H1 (cell line): ENCODE measurements at regions not wholly inside any gene's neighbourhood (a gene's known extent, or its start where the extent isn't known, plus 50 kb on each side); places are given as distances from the start of the nearest gene placed in this dataset.

ENCODE experiments used
- CTCF ChIA-PET: fragments of 300-600 bp; sonication (Branson Sonifier 250); formaldehyde crosslinking; loops from one replicate; lab custom pipeline; 2021; ENCODE audit not compliant: partially characterized antibody; lab: Charles Lee
- POLR2A ChIA-PET: fragments of 300-600 bp; sonication (Branson Sonifier 250); formaldehyde crosslinking; loops from one replicate; lab custom pipeline; 2021; ENCODE audit warnings: inconsistent platforms; ENCODE audit not compliant: partially characterized antibody; lab: Charles Lee
- DNase-seq, 2 experiments: peaks; one replicate each; pipeline versions ENCODE4 v3.0.0 to v3.0.0-alpha.2; 2010 to 2022; ENCODE audit warnings: low spot score in 2 of 2, low read depth in 1 of 2, mixed read lengths in 1 of 2
- FAIRE-seq: peaks from 2 replicates; lab custom pipeline; 2011; peaks lifted over from hg19 to GRCh38; lab: Jason Lieb, UNC
- H2AFZ ChIP-seq: 2 replicates; pipeline ENCODE4 v1.8.1; 2012; ENCODE audit warnings: low read length, inconsistent platforms
- H2AK5ac ChIP-seq: 2 replicates; pipeline ENCODE4 v1.6.1; 2013; ENCODE audit warnings: low read depth, low read length
- H2BK120ac ChIP-seq: replicated peaks from 2 replicates; pipeline ENCODE3; 2013; ENCODE audit warnings: low read depth, low read length, inconsistent platforms
- H2BK12ac ChIP-seq: 2 replicates; pipeline ENCODE4 v1.6.1; 2013; ENCODE audit warnings: low read depth, low read length
- H2BK15ac ChIP-seq: 2 replicates; pipeline ENCODE4 v1.6.1; 2013; ENCODE audit warnings: low read length
- H2BK20ac ChIP-seq: 2 replicates; pipeline ENCODE4 v1.6.1; 2013; ENCODE audit warnings: low read length
- H2BK5ac ChIP-seq: 2 replicates; pipeline ENCODE4 v1.6.1; 2013; ENCODE audit warnings: low read depth, low read length
- H3K14ac ChIP-seq: 2 replicates; pipeline ENCODE4 v1.6.1; 2013; ENCODE audit warnings: inconsistent platforms; ENCODE audit not compliant: insufficient read length
- H3K18ac ChIP-seq: 2 replicates; pipeline ENCODE4 v1.6.1; 2013; ENCODE audit warnings: low read length; ENCODE audit errors: extremely low read depth
- H3K23ac ChIP-seq: 2 replicates; pipeline ENCODE4 v1.6.1; 2013; ENCODE audit warnings: inconsistent platforms; ENCODE audit not compliant: insufficient read length
- H3K23me2 ChIP-seq: 2 replicates; pipeline ENCODE4 v1.6.1; 2013; ENCODE audit warnings: low read depth, low read length
- H3K27ac ChIP-seq: 2 replicates; pipeline ENCODE4 v1.6.1; 2011; ENCODE audit warnings: low read depth, low read length, inconsistent platforms
- H3K27me3 ChIP-seq, 4 experiments: replicated peaks in 1 of 4; 1 replicate in 1 of 4; 2 replicates in 3 of 4; pipeline versions ENCODE4 v1.6.1 to v1.8.1; 2011 to 2013; ENCODE audit warnings: low read length in 3 of 4, mild to moderate bottlenecking in 3 of 4, inconsistent platforms in 2 of 4, mixed read lengths in 2 of 4, moderate library complexity in 1 of 4; ENCODE audit not compliant: control insufficient read depth in 3 of 4, insufficient read depth in 3 of 4; ENCODE audit errors: extremely low read depth in 1 of 4
- H3K36me3 ChIP-seq, 4 experiments: 2 replicates each; pipeline versions ENCODE4 v1.6.1 to v1.8.1; 2011 to 2013; ENCODE audit warnings: mild to moderate bottlenecking in 4 of 4, low read length in 3 of 4, moderate library complexity in 2 of 4, control low read depth in 1 of 4, inconsistent platforms in 1 of 4; ENCODE audit not compliant: insufficient read depth in 4 of 4, control insufficient read depth in 2 of 4
- H3K4ac ChIP-seq: replicated peaks from 2 replicates; pipeline ENCODE3; 2013; ENCODE audit warnings: low read length, low read depth, mixed read lengths, inconsistent platforms; ENCODE audit not compliant: insufficient read length
- H3K4me1 ChIP-seq, 4 experiments: replicated peaks in 1 of 4; 1 replicate in 1 of 4; 2 replicates in 3 of 4; pipeline versions ENCODE4 v1.6.1 to v1.8.1; 2011 to 2013; ENCODE audit warnings: low read length in 3 of 4, inconsistent platforms in 2 of 4, mixed read lengths in 1 of 4; ENCODE audit not compliant: insufficient read depth in 4 of 4, control insufficient read depth in 3 of 4
- H3K4me2 ChIP-seq, 2 experiments: 2 replicates each; pipeline versions ENCODE4 v1.6.1 to v1.8.1; 2011 to 2013; ENCODE audit warnings: low read depth in 2 of 2, low read length in 2 of 2, control low read depth in 1 of 2, inconsistent platforms in 1 of 2, mild to moderate bottlenecking in 1 of 2; ENCODE audit not compliant: insufficient read depth in 1 of 2
- H3K4me3 ChIP-seq, 4 experiments: fragments of 200-600, 300-600 bp in 1 of 4; sonication (generic), shearing (Covaris generic), sonication (Bioruptor Twin) in 1 of 4; 2 replicates each; pipeline versions ENCODE4 v1.5.1 to v1.8.1; 2011 to 2016; ENCODE audit warnings: low read length in 4 of 4, low read depth in 3 of 4, control low read depth in 2 of 4, inconsistent platforms in 2 of 4, mild to moderate bottlenecking in 2 of 4, mixed read lengths in 1 of 4, moderate library complexity in 1 of 4; ENCODE audit not compliant: insufficient read depth in 2 of 4; ENCODE audit errors: extremely low read depth in 1 of 4
- H3K56ac ChIP-seq: replicated peaks from 2 replicates; pipeline ENCODE3; 2013; ENCODE audit warnings: low read depth, mild to moderate bottlenecking, mixed read lengths, low read length, inconsistent platforms; ENCODE audit not compliant: insufficient read length
- H3K79me1 ChIP-seq: 2 replicates; pipeline ENCODE4 v1.6.1; 2013; ENCODE audit warnings: low read depth, low read length, control low read depth
- H3K79me2 ChIP-seq, 2 experiments: 2 replicates each; pipeline versions ENCODE4 v1.6.1 to v1.8.1; 2012 to 2013; ENCODE audit warnings: low read length in 2 of 2, mild to moderate bottlenecking in 2 of 2, inconsistent platforms in 1 of 2; ENCODE audit not compliant: insufficient read depth in 2 of 2, control insufficient read depth in 1 of 2
- H3K9ac ChIP-seq, 4 experiments: replicated peaks in 1 of 4; 1 replicate in 1 of 4; 2 replicates in 3 of 4; pipeline versions ENCODE4 v1.6.1 to v1.8.1; 2011 to 2013; ENCODE audit warnings: low read depth in 3 of 4, low read length in 3 of 4, control low read depth in 2 of 4, mild to moderate bottlenecking in 2 of 4, moderate library complexity in 2 of 4, inconsistent platforms in 1 of 4; ENCODE audit errors: extremely low read depth in 1 of 4
- H3K9me3 ChIP-seq, 2 experiments: 2 replicates each; pipeline versions ENCODE4 v1.6.1 to v1.8.1; 2012 to 2013; ENCODE audit warnings: mild to moderate bottlenecking in 2 of 2, moderate library complexity in 2 of 2, control low read depth in 1 of 2, inconsistent platforms in 1 of 2, low read depth in 1 of 2, low read length in 1 of 2, mixed read lengths in 1 of 2; ENCODE audit not compliant: insufficient read depth in 2 of 2
- H4K20me1 ChIP-seq, 2 experiments: replicated peaks in 1 of 2; 2 replicates each; pipeline versions ENCODE3 to v1.8.1; 2011 to 2013; ENCODE audit warnings: inconsistent platforms in 2 of 2, low read length in 2 of 2, mild to moderate bottlenecking in 1 of 2; ENCODE audit not compliant: insufficient read depth in 2 of 2, control insufficient read depth in 1 of 2
- H4K5ac ChIP-seq: 2 replicates; pipeline ENCODE4 v1.6.1; 2013; ENCODE audit warnings: low read length, low read depth, mixed read lengths, inconsistent platforms; ENCODE audit not compliant: insufficient read length
- H4K8ac ChIP-seq: 2 replicates; pipeline ENCODE4 v1.8.0; 2013; ENCODE audit warnings: mild to moderate bottlenecking, moderate library complexity, low read length, inconsistent platforms; ENCODE audit not compliant: insufficient read depth; ENCODE audit errors: extremely low read depth
- H4K91ac ChIP-seq: replicated peaks from 2 replicates; pipeline ENCODE3; 2013; ENCODE audit warnings: low read length, mixed read lengths, inconsistent platforms; ENCODE audit not compliant: insufficient read length
- BACH1 ChIP-seq: IDR thresholded peaks from 2 replicates; pipeline ENCODE4 v1.6.1; 2012; ENCODE audit warnings: low read length, improper control_type of control experiment
- CHD1 ChIP-seq: IDR thresholded peaks from 2 replicates; pipeline ENCODE4 v1.6.1; 2012; ENCODE audit warnings: low read depth, low read length, improper control_type of control experiment
- CHD2 ChIP-seq: IDR thresholded peaks from 2 replicates; pipeline ENCODE4 v1.6.1; 2012; ENCODE audit warnings: low read length, improper control_type of control experiment
- EZH2 ChIP-seq: fragments of 200-600 bp; sonication (generic); IDR thresholded peaks from 2 replicates; pipeline ENCODE4 v1.7.1; 2012; ENCODE audit warnings: low read depth, mild to moderate bottlenecking, moderate library complexity, low read length, inconsistent platforms; ENCODE audit not compliant: severe bottlenecking
- FOSL1 ChIP-seq: IDR thresholded peaks from 2 replicates; pipeline ENCODE4 v1.6.1; 2011; ENCODE audit warnings: mild to moderate bottlenecking, low read depth, low read length, moderate library complexity; ENCODE audit not compliant: insufficient read depth
- KDM1A ChIP-seq: fragments of 200-600, 300-600 bp; sonication (generic); IDR thresholded peaks from 2 replicates; pipeline ENCODE4 v1.7.1; 2016; ENCODE audit warnings: mild to moderate bottlenecking, low read length, borderline replicate concordance
- NRF1 ChIP-seq: IDR thresholded peaks from 2 replicates; pipeline ENCODE4 v1.6.1; 2011; ENCODE audit warnings: mild to moderate bottlenecking, low read depth, low read length, improper control_type of control experiment
- SAP30 ChIP-seq: fragments of 300-600 bp; sonication (generic); IDR thresholded peaks from 2 replicates; pipeline ENCODE4 v1.7.1; 2012; ENCODE audit warnings: low read length, moderate library complexity, mild to moderate bottlenecking, inconsistent platforms; ENCODE audit not compliant: insufficient read depth, insufficient replicate concordance
- TBP ChIP-seq: IDR thresholded peaks from 2 replicates; pipeline ENCODE4 v1.6.1; 2011; ENCODE audit warnings: low read depth, low read length, improper control_type of control experiment
- TCF12 ChIP-seq: IDR thresholded peaks from 2 replicates; pipeline ENCODE4 v1.6.1; 2011; ENCODE audit warnings: low read depth, mild to moderate bottlenecking, low read length
- WGBS, 2 experiments: shearing (Covaris generic) in 1 of 2; methylation state at CpG; one replicate each; pipeline versions ENCODE4 v1.1.6 to v1.1.7; 2013 to 2015; ENCODE audit warnings: low lambda C conversion rate in 2 of 2, mixed read lengths in 2 of 2, inconsistent platforms in 1 of 2, low coverage in 1 of 2, missing lambda C conversion rate in 1 of 2; ENCODE audit not compliant: insufficient replicate concordance in 2 of 2, insufficient coverage in 1 of 2, insufficient read length in 1 of 2; ENCODE audit errors: extremely low coverage in 1 of 2, missing lambda C conversion rate in 1 of 2; 5-methylcytosine and 5-hydroxymethylcytosine counted together

DNA sequence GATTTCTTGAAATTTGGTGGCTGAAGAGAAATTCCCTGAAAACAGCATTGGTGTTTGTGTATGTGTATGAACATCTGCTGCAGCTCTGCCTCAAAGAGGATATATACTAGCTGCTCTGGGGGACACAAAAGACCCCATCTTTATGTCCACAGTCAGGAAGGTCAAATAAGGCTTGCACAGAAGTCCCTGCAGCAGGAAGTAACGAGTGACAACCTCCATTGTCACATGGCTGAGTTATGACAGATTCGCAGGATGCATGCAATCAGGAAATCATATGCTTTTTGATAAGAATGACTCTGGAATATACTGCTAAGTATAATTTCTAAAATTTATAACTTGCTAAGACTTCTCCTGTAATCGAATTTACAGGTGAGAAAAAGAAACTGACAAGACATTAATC, 225.9 kb upstream of the CST7 start:
- Histone ChIP-seq H2BK15ac (no peak overlapping the region), H4K8ac (no peak overlapping the region), H3K23me2 (no peaks in the 10 kb centered on the region), H3K27ac (no peak overlapping the region), H2BK5ac (no peak overlapping the region), H4K91ac (no peak overlapping the region), H2BK12ac (no peak overlapping the region), H4K20me1 (no peaks in the 10 kb centered on the region), H3K79me1 (no peaks in the 10 kb centered on the region), H2AFZ (no peak overlapping the region), H2AK5ac (no peak overlapping the region), H3K4me1 (no peaks in the 10 kb centered on the region), H3K56ac (no peak overlapping the region), H3K27me3 (no peaks in the 10 kb centered on the region), H2BK120ac (no peak overlapping the region), H3K4ac (no peak overlapping the region), H4K5ac (no peak overlapping the region), H3K4me2 (no peak overlapping the region), H3K18ac (no peak overlapping the region), H3K9ac (no peak overlapping the region), H2BK20ac (no peak overlapping the region), H3K23ac (no peak overlapping the region), H3K9me3 (no peaks in the 10 kb centered on the region), H3K79me2 (no peaks in the 10 kb centered on the region), H3K4me3 (no peak overlapping the region), H3K36me3 (no peaks in the 10 kb centered on the region), H3K14ac (no peak overlapping the region)
- 81% methylated on average over 3 of the region's 3 CpGs; no CpG with 5 or more reads in 1 of the 2 experiments for WGBS, 2 experiments
- DNase-seq (no peak), FAIRE-seq (no peak)
- TF ChIP-seq NRF1 = no peak
- no peak for TF ChIP-seq FOSL1
- no peak for TF ChIP-seq CHD1
- TF ChIP-seq TBP = no peak
- TF ChIP-seq KDM1A = no peak
- no peak for TF ChIP-seq CHD2
- no peak for TF ChIP-seq SAP30
- TF ChIP-seq BACH1 = no peak
- no peak for TF ChIP-seq TCF12
- no peak for TF ChIP-seq EZH2
- ChIA-PET CTCF (no interaction called here), POLR2A (no interaction called here)
